ENCODE measurements at regions not wholly inside any gene's neighbourhood (a gene's known extent, or its start where the extent isn't known, plus 50 kb on each side); places are given as distances from the start of the nearest gene placed in this dataset.

- TF ChIP-seq, protein P1, sequence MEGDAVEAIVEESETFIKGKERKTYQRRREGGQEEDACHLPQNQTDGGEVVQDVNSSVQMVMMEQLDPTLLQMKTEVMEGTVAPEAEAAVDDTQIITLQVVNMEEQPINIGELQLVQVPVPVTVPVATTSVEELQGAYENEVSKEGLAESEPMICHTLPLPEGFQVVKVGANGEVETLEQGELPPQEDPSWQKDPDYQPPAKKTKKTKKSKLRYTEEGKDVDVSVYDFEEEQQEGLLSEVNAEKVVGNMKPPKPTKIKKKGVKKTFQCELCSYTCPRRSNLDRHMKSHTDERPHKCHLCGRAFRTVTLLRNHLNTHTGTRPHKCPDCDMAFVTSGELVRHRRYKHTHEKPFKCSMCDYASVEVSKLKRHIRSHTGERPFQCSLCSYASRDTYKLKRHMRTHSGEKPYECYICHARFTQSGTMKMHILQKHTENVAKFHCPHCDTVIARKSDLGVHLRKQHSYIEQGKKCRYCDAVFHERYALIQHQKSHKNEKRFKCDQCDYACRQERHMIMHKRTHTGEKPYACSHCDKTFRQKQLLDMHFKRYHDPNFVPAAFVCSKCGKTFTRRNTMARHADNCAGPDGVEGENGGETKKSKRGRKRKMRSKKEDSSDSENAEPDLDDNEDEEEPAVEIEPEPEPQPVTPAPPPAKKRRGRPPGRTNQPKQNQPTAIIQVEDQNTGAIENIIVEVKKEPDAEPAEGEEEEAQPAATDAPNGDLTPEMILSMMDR (IDR thresholded peaks at IDR 0.05; ENCODE audit: low read depth, low read length): no peak
- TF ChIP-seq EZH2phosphoT487 (IDR thresholded peaks at IDR 0.05; ENCODE audit: low read depth): no peak
Observed at GRCh38 chr15:73000293-73000692, 52.0 kb upstream of the NEO1 start.
